ENCODE measurements at regions not wholly inside any gene's neighbourhood (a gene's known extent, or its start where the extent isn't known, plus 50 kb on each side); places are given as distances from the start of the nearest gene placed in this dataset.

- no peaks in the 10 kb centered on the region for H3K27me3 ChIP-seq
- intact Hi-C loops (cut with DNase I): no loop called here
- peak in 5 of 6 donors; percentile 8 to 61 (median 35) for DNase-seq
- TF ChIP-seq CTCF (IDR thresholded peaks at IDR 0.05): peak; percentile 58 to 85 (median 70)
- no peaks in the 10 kb centered on the region for H3K4me1 ChIP-seq
- WGBS, 2 donors: 11 to 12% methylated on average over 9 of the region's 9 CpGs
- H3K27ac ChIP-seq: no peak overlapping the region
- no peak for FAIRE-seq
- H3K4me3 ChIP-seq: no peak overlapping the region
- H3K36me3 ChIP-seq: no peaks in the 10 kb centered on the region
- ATAC-seq: peak; percentile 82 to 99 (median 94)
- H3K9me3 ChIP-seq: no peaks in the 10 kb centered on the region
Measured at GRCh38 chr5:165630261-165630778, 2124.9 kb downstream of the MAT2B start.

GRCh38 chr5:165631235-165631634, 2125.8 kb downstream of the MAT2B start:
- FAIRE-seq (no peak), DNase-seq (no peak), ATAC-seq (no peak)
- intact Hi-C loops (cut with DNase I): no loop called here
- no peaks in the 10 kb centered on the region for H3K36me3 ChIP-seq
- H3K27me3 ChIP-seq: no peaks in the 10 kb centered on the region
- WGBS, 2 donors: 50 to 95% methylated on average over 1 of the region's 1 CpG
- H3K27ac ChIP-seq: no peak overlapping the region
- H3K9me3 ChIP-seq: no peaks in the 10 kb centered on the region
- TF ChIP-seq CTCF (IDR thresholded peaks at IDR 0.05): no peak
- H3K4me1 ChIP-seq: no peaks in the 10 kb centered on the region
- no peak overlapping the region for H3K4me3 ChIP-seq

GRCh38 chr5:165642366-165642765, 2136.9 kb downstream of the MAT2B start:
- ATAC-seq (no peak), DNase-seq (no peak), FAIRE-seq (no peak)
- Histone ChIP-seq H3K4me3 (no peak overlapping the region), H3K27me3 (no peaks in the 10 kb centered on the region), H3K9me3 (no peaks in the 10 kb centered on the region), H3K4me1 (no peaks in the 10 kb centered on the region), H3K36me3 (no peaks in the 10 kb centered on the region), H3K27ac (no peak overlapping the region)
- intact Hi-C loops (cut with DNase I): no loop called here
- no peak for TF ChIP-seq CTCF (IDR thresholded peaks at IDR 0.05)
- WGBS, 2 donors: 66 to 67% methylated on average over 2 of the region's 2 CpGs

GRCh38 chr5:165665735-165666400, 2160.4 kb downstream of the MAT2B start:
- no peaks in the 10 kb centered on the region for H3K27me3 ChIP-seq
- WGBS, 2 donors: 15 to 23% methylated on average over 3 of the region's 3 CpGs
- peak in 1 of 4 donors; percentile 29 for ATAC-seq
- no peak overlapping the region for H3K4me3 ChIP-seq
- no peaks in the 10 kb centered on the region for H3K36me3 ChIP-seq
- intact Hi-C loops (cut with DNase I): no loop called here
- H3K9me3 ChIP-seq: no peaks in the 10 kb centered on the region
- peaks cover 2 to 13% (median 11%) of the 10 kb centered on the region in 3 donors for H3K4me1 ChIP-seq
- TF ChIP-seq CTCF (IDR thresholded peaks at IDR 0.05): no peak
- DNase-seq: no peak
- FAIRE-seq: no peak
- no peak overlapping the region for H3K27ac ChIP-seq

- no peaks in the 10 kb centered on the region for H3K9me3 ChIP-seq
- DNase-seq (no peak), ATAC-seq (no peak), FAIRE-seq (no peak)
- no peaks in the 10 kb centered on the region for H3K27me3 ChIP-seq
- no peak for TF ChIP-seq CTCF (IDR thresholded peaks at IDR 0.05)
- intact Hi-C loops (cut with DNase I): no loop called here
- H3K36me3 ChIP-seq: no peaks in the 10 kb centered on the region
- H3K4me3 ChIP-seq: no peak overlapping the region
- H3K27ac ChIP-seq: no peak overlapping the region
- H3K4me1 ChIP-seq: no peaks in the 10 kb centered on the region
Measured at GRCh38 chr5:165673499-165673898, 2168.1 kb downstream of the MAT2B start.

Measured in pancreas (tissue), 10 donors.